Jurkat, Clone E6-1 (cell line): ENCODE measurements at regions not wholly inside any gene's neighbourhood (a gene's known extent, or its start where the extent isn't known, plus 50 kb on each side); places are given as distances from the start of the nearest gene placed in this dataset.

Experiments used
- DNase-seq: peaks from one replicate; pipeline ENCODE4 v3.0.0-alpha.2; 2011; ENCODE audit warnings: low read depth, low spot score
- H3K4me3 ChIP-seq: 2 replicates; pipeline ENCODE4 v1.5.1; 2011; ENCODE audit warnings: mild to moderate bottlenecking, low read length, control low read depth, moderate library complexity

GRCh38 chr4:181529537-181529936 is 713.7 kb upstream of the TENM3 start:
- no peak for DNase-seq
- H3K4me3 ChIP-seq: no peak overlapping the region

GRCh38 chr4:181536196-181536746 is 706.9 kb upstream of the TENM3 start:
- no peak for DNase-seq
- H3K4me3 ChIP-seq: no peak overlapping the region

GRCh38 chr4:181536811-181537434 is 706.3 kb upstream of the TENM3 start:
- H3K4me3 ChIP-seq: no peak overlapping the region
- DNase-seq: no peak

- H3K4me3 ChIP-seq: no peak overlapping the region
- no peak for DNase-seq
These were observed 704.8 kb upstream of the TENM3 start for GRCh38 chr4:181538431-181538830.

- DNase-seq: no peak
- no peak overlapping the region for H3K4me3 ChIP-seq
These were observed 701.8 kb upstream of the TENM3 start for GRCh38 chr4:181541396-181541795.

GRCh38 chr4:181548873-181549575 is 694.2 kb upstream of the TENM3 start:
- H3K4me3 ChIP-seq: no peak overlapping the region
- DNase-seq: no peak

- DNase-seq: no peak
- no peak overlapping the region for H3K4me3 ChIP-seq
These were observed 693.5 kb upstream of the TENM3 start for GRCh38 chr4:181549576-181550188.

GRCh38 chr4:181550381-181550780 is 692.8 kb upstream of the TENM3 start:
- no peak overlapping the region for H3K4me3 ChIP-seq
- no peak for DNase-seq

GRCh38 chr4:181559637-181560036 is 683.6 kb upstream of the TENM3 start:
- no peak overlapping the region for H3K4me3 ChIP-seq
- DNase-seq: no peak

- no peak overlapping the region for H3K4me3 ChIP-seq
- DNase-seq: no peak
These were observed 680.8 kb upstream of the TENM3 start for GRCh38 chr4:181562399-181562798.

- H3K4me3 ChIP-seq: no peak overlapping the region
- no peak for DNase-seq
These were observed 678.6 kb upstream of the TENM3 start for GRCh38 chr4:181564625-181565024.

GRCh38 chr4:181566490-181566889 is 676.7 kb upstream of the TENM3 start:
- no peak overlapping the region for H3K4me3 ChIP-seq
- no peak for DNase-seq

GRCh38 chr4:181569553-181569952 is 673.6 kb upstream of the TENM3 start:
- peak; percentile 31 for DNase-seq
- H3K4me3 ChIP-seq: no peak overlapping the region

- H3K4me3 ChIP-seq: no peak overlapping the region
- no peak for DNase-seq
These were observed 664.3 kb upstream of the TENM3 start for GRCh38 chr4:181578911-181579310.

GRCh38 chr4:181579486-181579885 is 663.7 kb upstream of the TENM3 start:
- no peak overlapping the region for H3K4me3 ChIP-seq
- no peak for DNase-seq

GRCh38 chr4:181581983-181582382 is 661.2 kb upstream of the TENM3 start:
- H3K4me3 ChIP-seq: no peak overlapping the region
- DNase-seq: no peak

GRCh38 chr4:181582595-181582994 is 660.6 kb upstream of the TENM3 start:
- DNase-seq: peak; percentile 24

GRCh38 chr4:181588733-181589302 is 654.4 kb upstream of the TENM3 start:
- H3K4me3 ChIP-seq: no peak overlapping the region
- DNase-seq: no peak

More at GRCh38 chr4:181582595-181582994, 660.6 kb upstream of the TENM3 start:
- no peak overlapping the region for H3K4me3 ChIP-seq

GRCh38 chr4:181592221-181592745 is 650.9 kb upstream of the TENM3 start:
- no peak overlapping the region for H3K4me3 ChIP-seq
- no peak for DNase-seq

- DNase-seq: no peak
- H3K4me3 ChIP-seq: no peak overlapping the region
These were observed 649.5 kb upstream of the TENM3 start for GRCh38 chr4:181593703-181594102.
